Breast epithelium (tissue), 4 donors: ENCODE measurements at regions not wholly inside any gene's neighbourhood (a gene's known extent, or its start where the extent isn't known, plus 50 kb on each side); places are given as distances from the start of the nearest gene placed in this dataset.

Source experiments
- DNase-seq, 2 donors: peaks; one replicate each; pipeline ENCODE4 v3.0.0-alpha.2; 2019; ENCODE audit warnings: low spot score in 2 of 2
- H3K27ac ChIP-seq, 2 donors: fragments of 200-600 bp; sonication (generic) in 1 of 2; one replicate each; pipeline ENCODE4 v1.5.1; 2016 to 2019; ENCODE audit warnings: mild to moderate bottlenecking in 1 of 2
- H3K27me3 ChIP-seq, 2 donors: fragments of 200-600 bp; sonication (generic) in 1 of 2; one replicate each; pipeline versions ENCODE4 v1.5.1 to v1.6.0; 2017 to 2019; ENCODE audit warnings: control low read depth in 1 of 2, mild to moderate bottlenecking in 1 of 2
- H3K36me3 ChIP-seq: fragments of 200-600 bp; one replicate; pipeline ENCODE4 v1.5.1; 2019
- H3K4me1 ChIP-seq, 2 donors: fragments of 200-600 bp; sonication (generic); one replicate each; pipeline ENCODE4 v1.5.1; 2016 to 2019; ENCODE audit warnings: control low read depth in 1 of 2
- H3K4me3 ChIP-seq, 3 donors: fragments of 200-600 bp; sonication (generic); 1 replicate in 2 of 3; 2 replicates in 1 of 3; pipeline ENCODE4 v1.5.1; 2016 to 2019; ENCODE audit warnings: mild to moderate bottlenecking in 3 of 3, moderate library complexity in 2 of 3
- H3K9me3 ChIP-seq, 2 donors: fragments of 200-600 bp; sonication (generic) in 1 of 2; one replicate each; pipeline ENCODE4 v1.5.1; 2016 to 2019; ENCODE audit warnings: control low read depth in 1 of 2
- CTCF ChIP-seq, 3 donors: fragments of 450-650 bp; IDR thresholded peaks; one replicate each; pipeline ENCODE4 v1.5.1; 2016 to 2017; ENCODE audit warnings: antibody characterized with exemption in 3 of 3, mild to moderate bottlenecking in 3 of 3, moderate library complexity in 3 of 3
- POLR2A ChIP-seq: fragments of 450-650 bp; IDR thresholded peaks from one replicate; pipeline ENCODE4 v1.6.1; 2016; ENCODE audit warnings: antibody characterized with exemption, mild to moderate bottlenecking, moderate library complexity
- POLR2AphosphoS5 ChIP-seq, 3 donors: sonication (generic); formaldehyde crosslinking; IDR thresholded peaks; one replicate each; pipeline ENCODE4 v1.6.1; 2017; ENCODE audit warnings: antibody characterized with exemption in 3 of 3
- intact Hi-C: fragments of 100-400 bp; cut with DNase I; formaldehyde crosslinking; loops from one replicate; pipeline ENCODE4 v1.15.1; 2023; ENCODE audit warnings: low total_unique reads

- Histone ChIP-seq H3K9me3 (no peaks in the 10 kb centered on the region), H3K36me3 (no peaks in the 10 kb centered on the region), H3K4me3 (no peak overlapping the region), H3K27ac (no peak overlapping the region), H3K4me1 (no peaks in the 10 kb centered on the region), H3K27me3 (no peaks in the 10 kb centered on the region)
- DNase-seq = no peak
- TF ChIP-seq CTCF (IDR thresholded peaks at IDR 0.05) (no peak), POLR2A (no peak), POLR2AphosphoS5 (IDR thresholded peaks at IDR 0.05) (no peak)
- intact Hi-C loops = no loop called here
Observed at GRCh38 chr10:59002011-59002410, 174.4 kb upstream of the PHYHIPL start.

DNA sequence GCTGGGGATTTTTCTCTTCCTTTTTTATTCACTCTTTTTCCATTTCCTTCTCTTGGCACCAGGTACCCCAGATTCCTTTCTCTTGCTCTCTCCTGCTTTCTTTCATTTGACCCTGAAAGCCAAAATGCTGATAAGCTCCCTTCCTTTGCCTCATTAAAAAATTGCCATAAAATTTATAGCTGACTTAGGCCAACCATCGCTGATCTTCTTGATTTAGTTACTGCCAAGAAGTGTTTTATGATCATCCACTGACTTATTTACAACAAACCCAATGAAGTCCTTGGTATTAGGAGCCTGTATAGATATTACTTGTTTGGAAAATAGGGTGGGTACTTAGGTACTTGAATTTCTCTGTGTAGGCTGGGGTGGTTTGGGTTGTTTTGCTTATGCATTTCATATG lies 173.2 kb upstream of the PHYHIPL start:
- H3K27ac ChIP-seq = no peak overlapping the region
- no peaks in the 10 kb centered on the region for H3K27me3 ChIP-seq
- no peak for DNase-seq
- no peak overlapping the region for H3K4me3 ChIP-seq
- no peaks in the 10 kb centered on the region for H3K4me1 ChIP-seq
- no peaks in the 10 kb centered on the region for H3K9me3 ChIP-seq
- intact Hi-C loops = no loop called here
- TF ChIP-seq CTCF (IDR thresholded peaks at IDR 0.05) (no peak), POLR2A (no peak), POLR2AphosphoS5 (IDR thresholded peaks at IDR 0.05) (no peak)
- H3K36me3 ChIP-seq = no peaks in the 10 kb centered on the region

- no peaks in the 10 kb centered on the region for H3K36me3 ChIP-seq
- TF ChIP-seq CTCF (IDR thresholded peaks at IDR 0.05) (no peak), POLR2A (no peak), POLR2AphosphoS5 (IDR thresholded peaks at IDR 0.05) (no peak)
- no peaks in the 10 kb centered on the region for H3K27me3 ChIP-seq
- no peaks in the 10 kb centered on the region for H3K4me1 ChIP-seq
- H3K9me3 ChIP-seq = no peaks in the 10 kb centered on the region
- H3K27ac ChIP-seq = no peak overlapping the region
- intact Hi-C loops = no loop called here
- DNase-seq = no peak
- H3K4me3 ChIP-seq = no peak overlapping the region
Observed at GRCh38 chr10:59004392-59004791, 172.1 kb upstream of the PHYHIPL start.

GRCh38 chr10:59006511-59007306 lies 169.7 kb upstream of the PHYHIPL start:
- intact Hi-C loops = no loop called here
- DNase-seq = no peak
- Histone ChIP-seq H3K27me3 (no peaks in the 10 kb centered on the region), H3K36me3 (no peaks in the 10 kb centered on the region), H3K4me1 (no peaks in the 10 kb centered on the region), H3K27ac (no peak overlapping the region), H3K4me3 (no peak overlapping the region), H3K9me3 (no peaks in the 10 kb centered on the region)
- TF ChIP-seq POLR2A (no peak), CTCF (IDR thresholded peaks at IDR 0.05) (no peak), POLR2AphosphoS5 (IDR thresholded peaks at IDR 0.05) (no peak)

DNA sequence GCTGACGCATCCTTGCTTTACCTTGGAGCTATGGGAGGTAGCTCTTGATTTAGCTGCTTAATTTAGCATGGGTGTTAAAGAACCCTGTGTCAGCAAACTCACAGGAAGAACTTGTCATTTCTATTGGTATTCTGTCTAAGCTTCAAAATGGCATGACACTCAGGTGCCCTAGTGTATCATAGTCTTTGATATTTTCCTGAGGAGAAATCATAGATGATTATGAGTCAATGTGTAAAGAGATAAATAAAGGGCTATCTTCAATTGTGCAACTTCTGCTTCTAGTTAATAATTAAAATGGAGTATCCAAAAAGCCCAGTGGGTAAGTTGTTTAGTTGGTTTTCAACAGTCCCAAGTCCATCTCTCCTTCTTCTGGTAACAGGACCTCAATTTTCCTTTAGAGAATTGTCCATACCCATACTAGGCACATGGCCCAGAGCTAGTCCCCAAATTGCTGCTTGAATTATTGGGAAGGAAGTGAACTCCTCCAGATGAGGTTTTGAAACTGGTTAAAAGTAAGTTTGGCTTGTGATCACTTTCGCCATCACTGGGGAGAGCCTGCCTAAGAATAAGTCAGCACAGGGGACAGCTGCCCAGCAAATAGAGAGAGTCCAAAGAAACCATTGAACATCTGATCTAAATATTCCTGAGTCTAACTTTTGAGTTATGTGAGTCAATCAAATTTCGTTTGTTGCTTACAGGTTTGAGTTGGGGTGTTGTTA lies 169.0 kb upstream of the PHYHIPL start:
- Histone ChIP-seq H3K27me3 (no peaks in the 10 kb centered on the region), H3K27ac (no peak overlapping the region), H3K4me3 (no peak overlapping the region), H3K9me3 (no peaks in the 10 kb centered on the region), H3K4me1 (no peaks in the 10 kb centered on the region), H3K36me3 (no peaks in the 10 kb centered on the region)
- TF ChIP-seq POLR2A (no peak), CTCF (IDR thresholded peaks at IDR 0.05) (no peak), POLR2AphosphoS5 (IDR thresholded peaks at IDR 0.05) (no peak)
- intact Hi-C loops = no loop called here
- DNase-seq = no peak
